ENCODE measurements at regions not wholly inside any gene's neighbourhood (a gene's known extent, or its start where the extent isn't known, plus 50 kb on each side); places are given as distances from the start of the nearest gene placed in this dataset.

GRCh38 chr5:56622141-56622540 lies 193.2 kb upstream of the MAP3K1 start:
- no peak for DNase-seq (ENCODE audit: low read depth in 2 of 2)

DNA sequence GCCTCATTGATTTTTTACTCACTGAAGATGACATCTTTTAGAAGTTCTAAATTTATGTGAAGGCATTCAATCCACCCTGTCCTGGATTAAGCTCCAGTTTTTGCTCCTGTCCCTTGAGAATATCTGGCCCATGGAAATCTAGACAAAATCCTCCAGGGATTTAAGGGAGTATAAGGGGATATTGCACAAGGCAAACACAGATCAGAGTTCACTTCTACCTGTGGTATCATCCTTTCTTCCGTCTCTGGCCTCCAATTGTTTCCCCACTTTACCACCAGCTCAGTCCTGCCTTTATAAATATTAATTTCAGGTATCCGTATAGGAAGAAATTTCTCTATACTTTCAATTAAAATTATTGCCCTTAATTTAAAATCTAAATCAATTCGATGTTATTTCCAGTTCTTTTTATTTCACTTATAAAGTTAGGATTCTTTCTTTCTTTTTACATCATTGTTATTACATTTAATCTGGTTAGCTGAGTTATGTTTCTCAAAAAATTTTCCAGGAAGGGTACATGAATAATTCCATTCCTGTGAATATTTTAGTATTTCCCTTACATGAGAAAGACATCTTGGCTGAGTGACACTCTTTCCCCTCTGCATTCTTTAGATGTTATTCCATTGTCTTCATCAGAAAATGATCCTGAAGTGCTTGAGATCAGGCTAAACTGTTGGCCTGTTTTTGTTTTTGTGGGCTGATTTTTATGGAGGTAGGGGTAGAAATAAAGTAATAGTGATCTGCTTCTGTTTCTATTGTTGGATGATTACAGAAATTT lies 194.3 kb upstream of the MAP3K1 start:
- no peak for DNase-seq (ENCODE audit: low read depth in 2 of 2)

GRCh38 chr5:56617998-56618397 lies 197.4 kb upstream of the MAP3K1 start:
- no peak for DNase-seq (ENCODE audit: low read depth in 2 of 2)

DNA sequence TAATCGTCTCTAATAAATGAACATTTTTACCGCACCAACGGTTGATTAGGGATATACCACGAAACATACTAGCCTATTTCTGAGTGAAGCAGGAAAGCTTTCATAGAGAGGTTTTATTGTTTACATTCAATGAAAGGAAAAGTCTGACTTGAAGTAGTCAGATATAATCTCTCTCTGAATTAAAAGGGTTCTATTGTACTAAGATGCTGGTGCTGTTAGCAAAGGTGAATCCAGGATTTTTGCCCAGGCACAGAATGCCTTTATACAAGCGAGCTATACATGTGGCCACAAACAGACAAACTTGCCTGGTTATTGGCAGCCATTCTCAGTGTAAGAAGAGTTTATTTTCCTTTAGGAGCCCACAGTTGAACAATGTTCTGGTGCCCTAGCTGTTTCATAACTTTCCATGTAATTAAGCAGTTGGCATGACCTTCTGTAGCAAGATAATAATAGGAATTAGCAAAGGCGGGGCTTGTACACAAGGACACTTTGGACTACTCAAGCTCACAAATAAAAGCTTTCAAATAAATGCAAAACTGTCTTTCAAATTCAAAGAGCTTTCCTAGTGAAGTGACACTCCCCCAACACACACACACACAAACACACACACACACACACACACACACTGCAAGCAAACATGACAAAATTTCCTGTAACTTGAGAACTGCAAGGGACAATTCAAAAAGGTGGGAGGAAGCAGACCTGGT lies 198.7 kb upstream of the MAP3K1 start:
- DNase-seq (ENCODE audit: low read depth in 2 of 2): no peak

- no peak for DNase-seq (ENCODE audit: low read depth in 2 of 2)
Observed at GRCh38 chr5:56615361-56616153, 199.8 kb upstream of the MAP3K1 start.

- DNase-seq (ENCODE audit: low read depth in 2 of 2): no peak
Observed at GRCh38 chr5:56612759-56613158, 202.6 kb upstream of the MAP3K1 start.

DNA sequence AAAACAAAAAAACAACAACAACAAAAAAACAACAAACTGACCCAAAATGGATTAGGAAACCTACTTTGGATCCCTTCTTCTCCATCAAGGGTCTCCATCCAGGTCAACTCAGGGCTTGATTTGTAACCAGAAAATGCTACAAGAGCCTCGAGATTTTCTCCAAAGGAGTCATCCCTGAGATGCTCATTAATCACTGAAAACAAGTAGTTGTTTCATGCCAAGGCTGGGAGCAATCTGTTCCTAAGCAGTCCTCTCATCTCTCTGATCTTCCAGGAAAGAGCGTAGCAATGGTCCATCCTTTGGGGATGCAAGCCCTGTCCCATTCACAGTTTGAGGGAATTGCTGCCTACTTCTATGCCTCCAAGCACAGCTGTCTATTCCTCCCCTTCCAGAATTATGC lies 203.0 kb upstream of the MAP3K1 start:
- no peak for DNase-seq (ENCODE audit: low read depth in 2 of 2)

DNA sequence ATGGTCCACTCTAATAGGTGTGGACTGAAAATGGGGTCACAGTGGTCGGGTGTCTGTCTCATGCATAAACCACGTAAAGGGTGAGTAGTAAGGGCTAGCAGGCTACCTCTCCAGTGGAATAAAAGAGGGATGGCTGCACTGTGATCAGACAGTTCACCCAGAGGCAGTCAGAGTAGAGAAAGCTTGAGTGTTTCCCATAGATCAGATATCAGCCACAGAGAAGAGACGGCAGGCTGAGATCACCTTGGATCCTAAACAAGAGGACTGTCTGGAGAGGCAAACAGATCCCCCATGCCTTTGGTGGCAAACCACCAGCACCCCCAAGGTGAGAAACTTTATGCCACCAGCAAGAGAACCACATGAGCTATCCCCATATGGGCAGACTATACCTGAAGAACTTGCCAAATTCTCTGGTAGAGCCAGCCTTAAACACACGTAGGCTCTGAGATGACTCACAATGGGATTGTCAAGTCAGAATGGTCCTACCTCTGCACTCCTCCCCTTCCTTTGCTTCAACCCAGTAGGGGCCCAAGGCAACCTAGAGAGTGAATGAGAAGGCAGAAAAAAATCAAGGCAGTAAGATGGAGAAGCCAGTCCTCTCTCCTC lies 205.2 kb upstream of the MAP3K1 start:
- DNase-seq (ENCODE audit: low read depth in 2 of 2): peak; percentile 30 to 34

GRCh38 chr5:56608217-56608925 lies 207.0 kb upstream of the MAP3K1 start:
- no peak for DNase-seq (ENCODE audit: low read depth in 2 of 2)

- no peak for DNase-seq (ENCODE audit: low read depth in 2 of 2)
Observed at GRCh38 chr5:56607551-56607950, 207.8 kb upstream of the MAP3K1 start.

DNA sequence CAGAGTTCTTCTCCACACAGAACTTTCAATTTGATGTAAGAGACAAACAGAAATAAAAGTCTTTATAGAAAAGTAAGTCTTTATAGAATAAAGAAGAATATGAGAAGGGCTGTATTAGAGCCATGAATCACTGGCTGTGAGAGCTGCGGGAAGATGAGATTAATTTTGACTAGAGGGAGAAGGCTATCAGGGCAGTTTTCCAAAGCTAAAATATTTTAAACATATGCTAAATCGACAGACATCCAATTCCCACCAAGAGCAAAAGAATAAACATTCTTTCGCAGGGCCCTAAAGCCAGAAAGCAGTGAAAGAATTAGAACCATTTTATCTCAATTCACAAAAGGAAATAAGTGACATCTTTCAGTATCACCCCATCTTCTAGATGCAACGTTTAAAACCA lies 208.3 kb upstream of the MAP3K1 start:
- DNase-seq (ENCODE audit: low read depth in 2 of 2): no peak

DNA sequence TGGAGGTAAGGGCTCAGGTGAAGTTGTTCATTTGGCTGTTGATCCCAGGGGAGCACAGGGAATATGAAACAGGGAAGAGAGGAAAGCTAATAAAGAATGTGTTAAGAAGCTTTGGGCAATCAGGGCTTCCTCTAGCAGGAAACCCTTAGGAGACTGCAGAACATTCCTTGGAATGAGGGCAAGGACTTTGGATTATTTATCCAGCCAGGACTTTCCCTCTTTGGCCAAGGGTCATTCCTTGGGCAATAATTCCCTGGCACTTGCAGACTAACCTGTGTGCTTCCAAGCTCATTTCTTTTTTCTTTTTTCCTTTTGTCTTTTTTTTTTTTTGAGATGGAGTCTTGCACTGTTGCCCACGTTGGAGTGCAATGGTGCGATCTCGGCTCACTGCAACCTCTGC lies 209.2 kb upstream of the MAP3K1 start:
- DNase-seq (ENCODE audit: low read depth in 2 of 2): no peak

- DNase-seq (ENCODE audit: low read depth in 2 of 2): no peak
Observed at GRCh38 chr5:56605231-56605630, 210.1 kb upstream of the MAP3K1 start.

DNA sequence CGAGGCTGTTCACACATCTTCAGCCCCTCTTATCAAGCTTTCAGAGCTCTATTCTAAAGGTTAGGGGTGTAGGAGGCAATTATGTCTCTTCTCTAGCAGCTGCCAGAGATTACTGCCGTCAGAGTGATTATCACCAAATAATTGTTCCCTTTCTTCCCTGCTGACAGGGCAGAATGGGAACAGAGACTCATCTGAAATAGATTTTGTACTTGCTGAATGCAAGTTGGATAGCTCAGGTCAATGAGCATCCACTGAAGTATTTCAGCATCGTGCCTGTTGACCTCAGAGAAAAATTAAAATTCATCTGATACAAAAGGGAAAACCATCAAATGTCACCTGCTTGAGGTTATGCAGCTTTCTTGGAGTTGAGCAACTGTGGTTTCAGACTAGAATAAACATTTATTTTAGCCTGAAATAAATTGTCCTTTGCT lies 213.7 kb upstream of the MAP3K1 start:
- DNase-seq (ENCODE audit: low read depth in 2 of 2): no peak

DNA sequence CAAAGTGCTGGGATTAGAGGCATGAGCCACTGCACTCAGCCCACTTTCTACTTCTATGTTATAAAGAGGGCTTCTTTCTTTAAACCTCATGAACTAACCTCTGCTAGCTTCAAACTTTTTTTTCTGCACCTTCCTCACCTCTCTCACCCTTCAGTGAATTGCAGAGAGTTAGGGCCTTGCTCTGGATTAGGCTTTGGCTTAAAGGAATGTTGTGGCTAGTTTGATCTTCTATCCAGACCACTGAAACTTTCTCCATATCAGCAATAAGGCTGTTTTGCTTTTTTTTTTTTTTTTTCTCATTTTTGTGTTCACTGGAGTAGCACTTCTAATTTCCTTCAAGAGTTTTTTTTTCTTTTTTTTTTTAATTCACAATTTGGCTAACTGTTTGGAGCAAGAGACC lies 216.4 kb upstream of the MAP3K1 start:
- no peak for DNase-seq (ENCODE audit: low read depth in 2 of 2)

GRCh38 chr5:56596155-56596554 lies 219.2 kb upstream of the MAP3K1 start:
- no peak for DNase-seq (ENCODE audit: low read depth in 2 of 2)

- no peak for DNase-seq (ENCODE audit: low read depth in 2 of 2)
Observed at GRCh38 chr5:56595566-56595965, 219.8 kb upstream of the MAP3K1 start.

DNA sequence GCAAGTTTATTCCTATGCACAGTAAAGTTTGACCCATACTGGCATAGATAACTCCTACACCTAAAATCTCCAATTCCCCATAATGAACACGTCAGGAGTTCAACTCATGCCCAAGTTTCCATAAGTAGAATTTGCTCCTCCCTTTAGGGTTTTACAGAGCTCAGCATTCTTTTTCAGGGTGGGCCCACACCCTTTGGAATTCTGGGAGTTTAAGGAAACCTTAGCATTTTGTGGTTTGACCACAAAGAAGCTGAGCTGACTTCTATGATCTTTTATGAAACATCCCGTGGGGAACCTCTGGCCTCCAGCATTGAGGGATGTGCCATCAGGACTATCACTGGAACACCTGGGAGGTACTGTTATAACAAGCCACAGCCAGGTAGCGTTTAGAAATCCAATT lies 220.6 kb upstream of the MAP3K1 start:
- no peak for DNase-seq (ENCODE audit: low read depth in 2 of 2)

GRCh38 chr5:56591081-56591480 lies 224.3 kb upstream of the MAP3K1 start:
- no peak for DNase-seq (ENCODE audit: low read depth in 2 of 2)

DNA sequence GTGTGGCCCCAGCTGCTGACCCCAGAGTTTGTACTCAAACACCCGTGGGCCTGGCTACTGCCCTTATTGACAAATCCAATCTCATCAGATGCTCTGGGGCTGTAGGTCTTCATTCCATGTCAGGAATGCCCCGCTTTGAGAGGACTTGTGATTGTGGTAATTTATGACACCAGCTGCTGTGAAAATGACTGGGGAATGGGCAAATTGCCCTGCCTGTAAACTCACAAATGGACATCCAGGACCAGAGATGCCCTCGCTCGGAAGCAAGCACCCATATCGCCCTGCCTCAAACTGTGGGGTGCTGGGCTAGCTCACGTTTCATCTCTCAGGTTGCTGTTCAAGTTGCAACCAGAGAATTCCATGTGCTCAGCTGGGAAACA lies 225.9 kb upstream of the MAP3K1 start:
- DNase-seq (ENCODE audit: low read depth in 2 of 2): no peak

DNA sequence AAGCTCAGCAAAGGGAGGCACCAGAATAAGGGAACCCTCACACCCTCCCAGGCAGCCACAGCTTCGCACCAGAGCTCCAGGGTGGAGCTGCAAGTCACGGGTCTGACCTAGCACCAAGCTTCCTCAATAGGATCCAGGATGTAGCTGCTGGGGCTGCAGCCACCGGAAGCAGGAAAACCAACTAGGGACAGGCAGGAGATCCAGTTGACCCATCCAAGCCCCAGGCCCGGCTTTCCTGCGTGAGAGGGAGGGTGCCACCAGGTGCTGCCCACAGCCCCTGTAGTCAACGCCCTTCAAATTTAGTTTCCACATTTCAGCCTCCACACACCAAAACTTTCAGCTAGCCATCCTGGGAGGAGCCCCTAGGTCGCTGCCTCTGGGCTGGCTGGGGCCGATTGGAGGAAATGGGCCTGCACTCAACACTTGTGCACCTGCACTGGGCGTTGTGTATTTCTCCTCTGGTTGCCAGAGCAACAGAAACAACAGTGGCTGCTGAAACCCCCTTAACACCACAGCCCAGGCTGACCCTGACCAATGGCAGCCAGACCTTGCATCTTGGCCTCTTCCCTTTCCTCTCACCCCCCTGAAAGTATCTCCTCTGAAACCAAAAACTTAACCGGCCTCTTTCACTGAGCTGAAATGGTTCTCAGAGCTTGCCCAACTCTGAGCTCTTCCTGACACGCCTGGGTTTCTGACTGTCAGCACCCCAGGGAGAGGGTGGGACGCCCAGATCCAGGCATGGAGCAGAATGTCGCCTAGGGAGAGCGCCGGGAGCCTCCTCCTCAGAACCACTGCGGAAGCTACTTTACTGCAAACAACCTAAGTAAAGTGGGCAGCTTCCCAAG lies 226.5 kb upstream of the MAP3K1 start:
- DNase-seq (ENCODE audit: low read depth in 2 of 2): peak in 1 of 2 donors; percentile 4

Measured in stimulated activated CD4-positive, alpha-beta T cell treated with anti-CD3 and anti-CD28 coated beads, Interleukin-15, amount 100 ng/mL, for 48 hours (primary cell).